Posterior cingulate gyrus (tissue), 11 donors: ENCODE measurements at regions not wholly inside any gene's neighbourhood (a gene's known extent, or its start where the extent isn't known, plus 50 kb on each side); places are given as distances from the start of the nearest gene placed in this dataset.
"Not testable (repeated sequence)": the region's sequence is repeated elsewhere in the genome, so short reads cannot be mapped to it uniquely, and the experiment has no call there.

Experiments
- DNase-seq, 10 donors: peaks; one replicate each; pipeline versions ENCODE4 v3.0.0 to v3.0.0-alpha.2; 2020 to 2021; ENCODE audit warnings: mixed read lengths in 3 of 10
- intact Hi-C: fragments of 100-400 bp; cut with DNase I; formaldehyde crosslinking; loops from one replicate; pipeline ENCODE4 v1.15.1; 2023

DNA sequence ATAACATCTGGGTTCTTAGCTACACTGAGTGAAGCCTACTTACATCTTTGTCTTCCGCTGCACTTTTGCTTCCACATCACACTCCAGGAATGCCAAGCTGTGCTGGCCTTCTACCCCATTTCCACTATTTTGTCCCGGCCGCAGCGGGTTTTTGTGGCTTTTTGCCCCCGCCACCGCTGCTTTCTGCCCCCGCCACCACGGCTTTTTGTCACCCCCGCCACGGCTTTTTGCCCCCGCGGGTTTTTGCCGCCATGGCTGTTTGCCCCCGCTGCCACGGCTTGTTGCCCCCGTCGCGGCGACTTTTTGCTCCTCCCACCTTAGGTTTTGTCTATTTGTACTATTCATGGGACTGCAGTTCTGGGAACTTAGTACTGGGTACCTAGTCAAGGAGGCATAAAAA is 875.4 kb downstream of the ZNF37A start:
- DNase-seq = peak in 3 of 10 donors; percentile 61 to 75 (median 68)
- intact Hi-C loops = not testable (repeated sequence)

DNA sequence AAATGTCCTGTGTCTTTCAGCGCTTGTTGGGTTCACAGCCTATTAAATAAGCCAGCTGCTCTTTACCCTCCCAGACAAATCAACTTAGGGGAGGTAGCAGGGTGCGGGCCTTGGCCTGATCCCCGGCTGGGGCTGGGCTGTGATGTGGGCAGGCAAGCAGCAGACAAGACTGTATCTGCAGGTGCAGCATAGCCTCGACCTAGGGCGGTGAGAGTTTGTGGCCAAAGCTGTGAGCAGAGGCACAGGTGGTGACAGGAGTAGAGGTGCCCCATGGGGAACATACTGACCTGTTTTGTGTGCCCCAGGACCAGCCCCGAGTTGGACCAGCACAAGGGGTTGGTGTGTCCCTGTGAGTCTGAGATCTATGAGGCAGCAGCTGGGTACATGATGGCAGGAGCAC is 885.4 kb downstream of the ZNF37A start:
- peak in 3 of 10 donors; percentile 55 to 65 (median 56) for DNase-seq
- intact Hi-C loops = no loop called here
